ENCODE measurements at regions not wholly inside any gene's neighbourhood (a gene's known extent, or its start where the extent isn't known, plus 50 kb on each side); places are given as distances from the start of the nearest gene placed in this dataset.

DNA sequence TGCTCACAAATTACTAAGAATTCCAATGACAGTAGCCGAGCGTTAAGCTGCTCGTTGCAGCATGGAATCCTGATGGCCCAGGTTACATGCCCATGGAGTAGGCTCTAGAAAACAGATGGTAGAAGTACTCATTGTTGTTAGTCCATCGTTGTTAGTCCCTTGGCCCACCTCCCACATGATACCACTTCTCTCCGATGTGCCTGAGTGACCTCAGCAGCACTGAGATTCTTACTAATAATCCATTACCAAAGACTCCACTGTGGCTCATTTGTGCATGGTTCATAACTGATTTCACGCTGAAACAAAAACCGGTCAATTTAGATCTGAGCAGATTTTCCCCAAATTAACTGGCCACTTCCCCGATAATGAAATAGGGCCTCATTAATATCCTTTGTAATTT, 772.3 kb upstream of the CXADR start:
- TF ChIP-seq, protein P1, sequence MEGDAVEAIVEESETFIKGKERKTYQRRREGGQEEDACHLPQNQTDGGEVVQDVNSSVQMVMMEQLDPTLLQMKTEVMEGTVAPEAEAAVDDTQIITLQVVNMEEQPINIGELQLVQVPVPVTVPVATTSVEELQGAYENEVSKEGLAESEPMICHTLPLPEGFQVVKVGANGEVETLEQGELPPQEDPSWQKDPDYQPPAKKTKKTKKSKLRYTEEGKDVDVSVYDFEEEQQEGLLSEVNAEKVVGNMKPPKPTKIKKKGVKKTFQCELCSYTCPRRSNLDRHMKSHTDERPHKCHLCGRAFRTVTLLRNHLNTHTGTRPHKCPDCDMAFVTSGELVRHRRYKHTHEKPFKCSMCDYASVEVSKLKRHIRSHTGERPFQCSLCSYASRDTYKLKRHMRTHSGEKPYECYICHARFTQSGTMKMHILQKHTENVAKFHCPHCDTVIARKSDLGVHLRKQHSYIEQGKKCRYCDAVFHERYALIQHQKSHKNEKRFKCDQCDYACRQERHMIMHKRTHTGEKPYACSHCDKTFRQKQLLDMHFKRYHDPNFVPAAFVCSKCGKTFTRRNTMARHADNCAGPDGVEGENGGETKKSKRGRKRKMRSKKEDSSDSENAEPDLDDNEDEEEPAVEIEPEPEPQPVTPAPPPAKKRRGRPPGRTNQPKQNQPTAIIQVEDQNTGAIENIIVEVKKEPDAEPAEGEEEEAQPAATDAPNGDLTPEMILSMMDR (IDR thresholded peaks at IDR 0.05; ENCODE audit: insufficient read depth, low read length, poor library complexity, severe bottlenecking): no peak
- no peaks in the 10 kb centered on the region for H3K27me3 ChIP-seq (ENCODE audit: control insufficient read depth, insufficient read depth, low read length)
- H3K36me3 ChIP-seq (ENCODE audit: control insufficient read depth, insufficient read depth, low read length): no peaks in the 10 kb centered on the region
- H3K4me3 ChIP-seq (ENCODE audit: low read depth, low read length): no peak overlapping the region
- DNase-seq (ENCODE audit: low read depth): no peak

DNA sequence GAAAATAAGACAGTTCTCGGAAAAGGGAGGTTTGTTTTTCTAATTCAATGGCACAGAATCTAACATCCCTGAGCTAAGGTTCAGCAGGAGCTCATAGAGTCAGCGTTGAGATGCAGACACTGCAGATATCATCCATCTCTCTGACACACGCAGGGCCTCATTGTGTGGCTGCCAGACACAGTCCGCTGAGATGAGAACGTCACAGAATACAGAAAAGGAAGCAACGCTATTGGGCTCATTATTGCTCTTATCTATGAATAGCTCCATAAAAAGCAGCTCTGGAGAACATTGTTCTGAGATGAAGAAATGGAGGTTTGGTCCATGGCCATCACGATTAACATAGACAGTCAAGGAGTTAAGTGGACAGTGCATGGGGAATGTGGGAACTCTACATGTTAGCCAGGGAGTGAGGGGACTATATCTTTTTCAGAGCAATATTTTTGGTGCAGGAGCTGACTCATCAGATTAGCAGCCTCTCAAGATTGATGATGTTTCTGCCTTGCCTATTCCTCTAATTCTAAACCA, 771.6 kb upstream of the CXADR start:
- DNase-seq (ENCODE audit: low read depth): no peak
- H3K36me3 ChIP-seq (ENCODE audit: control insufficient read depth, insufficient read depth, low read length): no peaks in the 10 kb centered on the region
- TF ChIP-seq, protein P1 (IDR thresholded peaks at IDR 0.05; ENCODE audit: insufficient read depth, low read length, poor library complexity, severe bottlenecking): no peak
- H3K27me3 ChIP-seq (ENCODE audit: control insufficient read depth, insufficient read depth, low read length): no peaks in the 10 kb centered on the region
- no peak overlapping the region for H3K4me3 ChIP-seq (ENCODE audit: low read depth, low read length)

GRCh38 chr21:16742131-16742641, 770.7 kb upstream of the CXADR start:
- Histone ChIP-seq H3K27me3 (ENCODE audit: control insufficient read depth, insufficient read depth, low read length) (no peaks in the 10 kb centered on the region), H3K36me3 (ENCODE audit: control insufficient read depth, insufficient read depth, low read length) (no peaks in the 10 kb centered on the region), H3K4me3 (ENCODE audit: low read depth, low read length) (no peak overlapping the region)
- TF ChIP-seq, protein P1 (IDR thresholded peaks at IDR 0.05; ENCODE audit: insufficient read depth, low read length, poor library complexity, severe bottlenecking): no peak
- DNase-seq (ENCODE audit: low read depth): no peak

- DNase-seq (ENCODE audit: low read depth): no peak
- no peak overlapping the region for H3K4me3 ChIP-seq (ENCODE audit: low read depth, low read length)
- TF ChIP-seq, protein P1 (IDR thresholded peaks at IDR 0.05; ENCODE audit: insufficient read depth, low read length, poor library complexity, severe bottlenecking): no peak
- H3K27me3 ChIP-seq (ENCODE audit: control insufficient read depth, insufficient read depth, low read length): no peaks in the 10 kb centered on the region
- no peaks in the 10 kb centered on the region for H3K36me3 ChIP-seq (ENCODE audit: control insufficient read depth, insufficient read depth, low read length)
Observed at GRCh38 chr21:16742741-16743140, 770.1 kb upstream of the CXADR start.

GRCh38 chr21:16743317-16743716, 769.5 kb upstream of the CXADR start:
- no peaks in the 10 kb centered on the region for H3K36me3 ChIP-seq (ENCODE audit: control insufficient read depth, insufficient read depth, low read length)
- no peak for DNase-seq (ENCODE audit: low read depth)

More at GRCh38 chr21:16743317-16743716, 769.5 kb upstream of the CXADR start:
- Histone ChIP-seq H3K27me3 (ENCODE audit: control insufficient read depth, insufficient read depth, low read length) (no peaks in the 10 kb centered on the region), H3K4me3 (ENCODE audit: low read depth, low read length) (no peak overlapping the region)
- TF ChIP-seq, protein P1 (IDR thresholded peaks at IDR 0.05; ENCODE audit: insufficient read depth, low read length, poor library complexity, severe bottlenecking): no peak
